ENCODE measurements at regions not wholly inside any gene's neighbourhood (a gene's known extent, or its start where the extent isn't known, plus 50 kb on each side); places are given as distances from the start of the nearest gene placed in this dataset.

GRCh38 chr6:14797875-14798593 lies 447.8 kb upstream of the JARID2 start:
- H3K4me3 ChIP-seq (ENCODE audit: low read depth, low read length), result no peak overlapping the region
- DNase-seq (ENCODE audit: low read depth) (no peak), FAIRE-seq (no peak)
- H3K27me3 ChIP-seq (ENCODE audit: control insufficient read depth, insufficient read depth, low read length), result no peaks in the 10 kb centered on the region
- no peaks in the 10 kb centered on the region for H3K36me3 ChIP-seq (ENCODE audit: control insufficient read depth, insufficient read depth, low read length)
- no peak for TF ChIP-seq CTCF (IDR thresholded peaks at IDR 0.05; ENCODE audit: insufficient read depth, low read length, severe bottlenecking)

- no peaks in the 10 kb centered on the region for H3K36me3 ChIP-seq (ENCODE audit: control insufficient read depth, insufficient read depth, low read length)
- no peak for FAIRE-seq
These were observed 447.3 kb upstream of the JARID2 start for GRCh38 chr6:14798594-14798982.

GRCh38 chr6:14798996-14799588 lies 446.8 kb upstream of the JARID2 start:
- Histone ChIP-seq H3K27me3 (ENCODE audit: control insufficient read depth, insufficient read depth, low read length) (no peaks in the 10 kb centered on the region), H3K4me3 (ENCODE audit: low read depth, low read length) (no peak overlapping the region), H3K36me3 (ENCODE audit: control insufficient read depth, insufficient read depth, low read length) (no peaks in the 10 kb centered on the region)
- no peak for TF ChIP-seq CTCF (IDR thresholded peaks at IDR 0.05; ENCODE audit: insufficient read depth, low read length, severe bottlenecking)
- FAIRE-seq (no peak), DNase-seq (ENCODE audit: low read depth) (no peak)

More at GRCh38 chr6:14798594-14798982, 447.3 kb upstream of the JARID2 start:
- Histone ChIP-seq H3K27me3 (ENCODE audit: control insufficient read depth, insufficient read depth, low read length) (no peaks in the 10 kb centered on the region), H3K4me3 (ENCODE audit: low read depth, low read length) (no peak overlapping the region)
- DNase-seq (ENCODE audit: low read depth), result no peak
- no peak for TF ChIP-seq CTCF (IDR thresholded peaks at IDR 0.05; ENCODE audit: insufficient read depth, low read length, severe bottlenecking)

GRCh38 chr6:14799928-14800327 lies 445.9 kb upstream of the JARID2 start:
- Histone ChIP-seq H3K36me3 (ENCODE audit: control insufficient read depth, insufficient read depth, low read length) (no peaks in the 10 kb centered on the region), H3K4me3 (ENCODE audit: low read depth, low read length) (no peak overlapping the region), H3K27me3 (ENCODE audit: control insufficient read depth, insufficient read depth, low read length) (no peaks in the 10 kb centered on the region)
- DNase-seq (ENCODE audit: low read depth) (peak; percentile 85), FAIRE-seq (no peak)
- no peak for TF ChIP-seq CTCF (IDR thresholded peaks at IDR 0.05; ENCODE audit: insufficient read depth, low read length, severe bottlenecking)

- Histone ChIP-seq H3K36me3 (ENCODE audit: control insufficient read depth, insufficient read depth, low read length) (no peaks in the 10 kb centered on the region), H3K27me3 (ENCODE audit: control insufficient read depth, insufficient read depth, low read length) (no peaks in the 10 kb centered on the region), H3K4me3 (ENCODE audit: low read depth, low read length) (no peak overlapping the region)
- no peak for DNase-seq (ENCODE audit: low read depth)
- no peak for TF ChIP-seq CTCF (IDR thresholded peaks at IDR 0.05; ENCODE audit: insufficient read depth, low read length, severe bottlenecking)
- no peak for FAIRE-seq
These were observed 443.2 kb upstream of the JARID2 start for GRCh38 chr6:14802514-14803160.
